ENCODE measurements at regions not wholly inside any gene's neighbourhood (a gene's known extent, or its start where the extent isn't known, plus 50 kb on each side); places are given as distances from the start of the nearest gene placed in this dataset.

- H3K4me1 ChIP-seq, result no peaks in the 10 kb centered on the region
- H3K4me3 ChIP-seq, result no peak overlapping the region
- H3K27ac ChIP-seq, result no peak overlapping the region
- peaks cover 0 to 7% of the 10 kb centered on the region in 2 donors for H3K9me3 ChIP-seq
- H3K36me3 ChIP-seq, result no peaks in the 10 kb centered on the region
- intact Hi-C loops (cut with DNase I; ENCODE audit: low total_unique reads), result no loop called here
- DNase-seq (ENCODE audit: low spot score in 2 of 2), result no peak
- TF ChIP-seq POLR2AphosphoS5 (IDR thresholded peaks at IDR 0.05) (no peak), POLR2A (IDR thresholded peaks at IDR 0.05) (no peak)
- TF ChIP-seq, protein P1, sequence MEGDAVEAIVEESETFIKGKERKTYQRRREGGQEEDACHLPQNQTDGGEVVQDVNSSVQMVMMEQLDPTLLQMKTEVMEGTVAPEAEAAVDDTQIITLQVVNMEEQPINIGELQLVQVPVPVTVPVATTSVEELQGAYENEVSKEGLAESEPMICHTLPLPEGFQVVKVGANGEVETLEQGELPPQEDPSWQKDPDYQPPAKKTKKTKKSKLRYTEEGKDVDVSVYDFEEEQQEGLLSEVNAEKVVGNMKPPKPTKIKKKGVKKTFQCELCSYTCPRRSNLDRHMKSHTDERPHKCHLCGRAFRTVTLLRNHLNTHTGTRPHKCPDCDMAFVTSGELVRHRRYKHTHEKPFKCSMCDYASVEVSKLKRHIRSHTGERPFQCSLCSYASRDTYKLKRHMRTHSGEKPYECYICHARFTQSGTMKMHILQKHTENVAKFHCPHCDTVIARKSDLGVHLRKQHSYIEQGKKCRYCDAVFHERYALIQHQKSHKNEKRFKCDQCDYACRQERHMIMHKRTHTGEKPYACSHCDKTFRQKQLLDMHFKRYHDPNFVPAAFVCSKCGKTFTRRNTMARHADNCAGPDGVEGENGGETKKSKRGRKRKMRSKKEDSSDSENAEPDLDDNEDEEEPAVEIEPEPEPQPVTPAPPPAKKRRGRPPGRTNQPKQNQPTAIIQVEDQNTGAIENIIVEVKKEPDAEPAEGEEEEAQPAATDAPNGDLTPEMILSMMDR (IDR thresholded peaks at IDR 0.05), result no peak
- H3K27me3 ChIP-seq, result no peaks in the 10 kb centered on the region
Measured at GRCh38 chr13:75231235-75231634, 250.7 kb downstream of the TBC1D4 start.

- TF ChIP-seq POLR2AphosphoS5 (IDR thresholded peaks at IDR 0.05), result no peak
- no peak for TF ChIP-seq POLR2A (IDR thresholded peaks at IDR 0.05)
- TF ChIP-seq, protein P1 (IDR thresholded peaks at IDR 0.05), result no peak
- DNase-seq (ENCODE audit: low spot score in 2 of 2), result no peak
- H3K27ac ChIP-seq, result no peak overlapping the region
- no peaks in the 10 kb centered on the region for H3K36me3 ChIP-seq
- peaks cover 0 to 7% of the 10 kb centered on the region in 2 donors for H3K9me3 ChIP-seq
- no peaks in the 10 kb centered on the region for H3K4me1 ChIP-seq
- no peak overlapping the region for H3K4me3 ChIP-seq
- no peaks in the 10 kb centered on the region for H3K27me3 ChIP-seq
- intact Hi-C loops (cut with DNase I; ENCODE audit: low total_unique reads), result no loop called here
Measured at GRCh38 chr13:75226733-75227435, 255.1 kb downstream of the TBC1D4 start.

GRCh38 chr13:75226092-75226491 lies 255.9 kb downstream of the TBC1D4 start:
- intact Hi-C loops (cut with DNase I; ENCODE audit: low total_unique reads), result no loop called here
- H3K27me3 ChIP-seq, result no peaks in the 10 kb centered on the region
- H3K4me1 ChIP-seq, result no peaks in the 10 kb centered on the region
- no peak for DNase-seq (ENCODE audit: low spot score in 2 of 2)
- no peaks in the 10 kb centered on the region for H3K36me3 ChIP-seq
- H3K9me3 ChIP-seq, result no peaks in the 10 kb centered on the region
- H3K4me3 ChIP-seq, result no peak overlapping the region
- no peak for TF ChIP-seq POLR2A (IDR thresholded peaks at IDR 0.05)
- TF ChIP-seq POLR2AphosphoS5 (IDR thresholded peaks at IDR 0.05), result no peak
- TF ChIP-seq, protein P1 (IDR thresholded peaks at IDR 0.05), result no peak
- no peak overlapping the region for H3K27ac ChIP-seq

GRCh38 chr13:75225288-75226032 lies 256.5 kb downstream of the TBC1D4 start:
- no peaks in the 10 kb centered on the region for H3K27me3 ChIP-seq
- DNase-seq (ENCODE audit: low spot score in 2 of 2), result no peak
- H3K36me3 ChIP-seq, result no peaks in the 10 kb centered on the region
- H3K4me1 ChIP-seq, result no peaks in the 10 kb centered on the region
- no peak overlapping the region for H3K27ac ChIP-seq
- no peak for TF ChIP-seq POLR2A (IDR thresholded peaks at IDR 0.05)
- TF ChIP-seq, protein P1 (IDR thresholded peaks at IDR 0.05), result no peak
- no peak for TF ChIP-seq POLR2AphosphoS5 (IDR thresholded peaks at IDR 0.05)
- no peaks in the 10 kb centered on the region for H3K9me3 ChIP-seq
- no peak overlapping the region for H3K4me3 ChIP-seq
- intact Hi-C loops (cut with DNase I; ENCODE audit: low total_unique reads), result no loop called here

DNA sequence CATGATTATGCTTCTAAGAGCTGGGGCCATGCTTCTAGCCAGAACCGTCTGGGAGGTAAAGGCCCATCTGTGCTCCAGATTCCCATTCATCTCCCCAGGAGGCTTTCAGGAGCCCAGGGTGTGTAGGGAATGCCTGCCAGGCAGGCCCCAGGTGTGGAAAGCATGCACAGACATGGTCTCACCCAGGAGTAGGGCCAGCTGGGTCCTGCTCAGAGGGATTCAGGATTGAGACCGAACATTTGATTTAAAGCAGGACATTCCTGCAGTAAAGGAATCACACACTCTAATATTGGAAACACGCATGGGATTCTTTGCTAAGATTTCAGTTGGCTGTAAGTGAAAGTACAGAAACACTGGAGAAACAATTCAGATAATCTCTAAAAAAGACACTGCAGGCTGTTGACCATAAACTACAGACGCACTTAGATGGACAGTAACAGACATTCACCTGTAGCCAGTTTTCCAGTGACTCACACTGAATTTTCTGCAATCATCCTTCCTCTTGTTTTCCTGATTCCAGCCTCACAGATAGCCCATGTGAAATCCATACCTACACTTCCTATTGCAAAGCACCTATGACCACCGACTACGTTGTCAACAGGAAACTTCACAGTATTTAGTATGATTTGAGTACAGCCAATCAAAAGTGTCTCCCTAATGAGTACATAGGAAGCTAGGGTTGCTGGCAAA lies 257.8 kb downstream of the TBC1D4 start:
- Histone ChIP-seq H3K27ac (no peak overlapping the region), H3K27me3 (no peaks in the 10 kb centered on the region), H3K4me3 (no peak overlapping the region), H3K9me3 (no peaks in the 10 kb centered on the region), H3K4me1 (no peaks in the 10 kb centered on the region), H3K36me3 (no peaks in the 10 kb centered on the region)
- intact Hi-C loops (cut with DNase I; ENCODE audit: low total_unique reads), result no loop called here
- no peak for DNase-seq (ENCODE audit: low spot score in 2 of 2)
- TF ChIP-seq POLR2AphosphoS5 (IDR thresholded peaks at IDR 0.05) (no peak), POLR2A (IDR thresholded peaks at IDR 0.05) (no peak)
- TF ChIP-seq, protein P1 (IDR thresholded peaks at IDR 0.05), result no peak

Data from breast epithelium (tissue), 4 donors.